ENCODE measurements at regions not wholly inside any gene's neighbourhood (a gene's known extent, or its start where the extent isn't known, plus 50 kb on each side); places are given as distances from the start of the nearest gene placed in this dataset.
A peak's percentile ranks its signal among the peaks of the same experiment; 100 is the strongest.

DNA sequence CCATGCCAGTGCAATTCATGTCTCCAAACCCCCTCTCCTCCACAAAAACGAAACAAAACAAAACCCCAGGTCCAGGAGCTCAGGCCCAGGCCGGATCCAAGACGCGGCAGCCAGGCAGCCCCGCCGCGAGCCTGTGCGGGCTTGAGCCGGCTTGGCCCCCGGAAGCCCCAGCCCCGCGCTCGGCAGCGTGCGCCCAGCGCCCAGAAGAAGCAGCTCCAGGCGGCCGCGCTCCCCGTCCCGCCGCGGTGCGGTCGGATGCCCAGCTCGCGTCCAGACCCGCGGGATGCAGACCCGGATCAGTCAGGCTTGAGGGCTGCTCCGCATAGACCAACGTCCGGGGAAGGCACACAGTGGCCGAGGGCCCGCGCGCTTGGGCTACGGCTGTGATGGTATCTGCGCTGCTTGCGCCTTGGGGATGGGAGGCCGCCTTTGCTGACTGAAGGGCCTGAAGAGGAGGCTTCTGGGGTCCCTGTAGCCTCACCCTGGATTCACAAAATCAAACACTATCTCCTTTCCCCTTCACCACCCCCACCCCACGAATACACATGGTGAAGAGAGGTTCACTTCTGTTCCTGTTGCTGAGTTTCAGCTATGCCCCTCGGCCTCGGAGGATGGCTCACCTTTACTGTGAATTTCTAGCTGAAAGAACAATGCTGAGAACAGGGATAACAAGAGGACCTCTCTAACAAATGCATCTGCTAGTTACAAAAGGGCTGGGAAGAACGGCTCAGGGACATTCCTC is 79.9 kb upstream of the EN2 start:
- ChIA-PET POLR2A (no interaction called here), CTCF (interaction anchor here (1.1 to 1.6 kb wide), 4 partner anchors 10 to 390 kb away, joined by 3 to 7 read pairs (median 6); no protein-coding TSS in a partner anchor)
- TF ChIP-seq, protein P1, sequence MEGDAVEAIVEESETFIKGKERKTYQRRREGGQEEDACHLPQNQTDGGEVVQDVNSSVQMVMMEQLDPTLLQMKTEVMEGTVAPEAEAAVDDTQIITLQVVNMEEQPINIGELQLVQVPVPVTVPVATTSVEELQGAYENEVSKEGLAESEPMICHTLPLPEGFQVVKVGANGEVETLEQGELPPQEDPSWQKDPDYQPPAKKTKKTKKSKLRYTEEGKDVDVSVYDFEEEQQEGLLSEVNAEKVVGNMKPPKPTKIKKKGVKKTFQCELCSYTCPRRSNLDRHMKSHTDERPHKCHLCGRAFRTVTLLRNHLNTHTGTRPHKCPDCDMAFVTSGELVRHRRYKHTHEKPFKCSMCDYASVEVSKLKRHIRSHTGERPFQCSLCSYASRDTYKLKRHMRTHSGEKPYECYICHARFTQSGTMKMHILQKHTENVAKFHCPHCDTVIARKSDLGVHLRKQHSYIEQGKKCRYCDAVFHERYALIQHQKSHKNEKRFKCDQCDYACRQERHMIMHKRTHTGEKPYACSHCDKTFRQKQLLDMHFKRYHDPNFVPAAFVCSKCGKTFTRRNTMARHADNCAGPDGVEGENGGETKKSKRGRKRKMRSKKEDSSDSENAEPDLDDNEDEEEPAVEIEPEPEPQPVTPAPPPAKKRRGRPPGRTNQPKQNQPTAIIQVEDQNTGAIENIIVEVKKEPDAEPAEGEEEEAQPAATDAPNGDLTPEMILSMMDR (IDR thresholded peaks at IDR 0.05; ENCODE audit: control extremely low read depth, extremely low read depth, low read depth, missing control alignments) = no peak
- DNase-seq (ENCODE audit: extremely low spot score) = no peak

DNA sequence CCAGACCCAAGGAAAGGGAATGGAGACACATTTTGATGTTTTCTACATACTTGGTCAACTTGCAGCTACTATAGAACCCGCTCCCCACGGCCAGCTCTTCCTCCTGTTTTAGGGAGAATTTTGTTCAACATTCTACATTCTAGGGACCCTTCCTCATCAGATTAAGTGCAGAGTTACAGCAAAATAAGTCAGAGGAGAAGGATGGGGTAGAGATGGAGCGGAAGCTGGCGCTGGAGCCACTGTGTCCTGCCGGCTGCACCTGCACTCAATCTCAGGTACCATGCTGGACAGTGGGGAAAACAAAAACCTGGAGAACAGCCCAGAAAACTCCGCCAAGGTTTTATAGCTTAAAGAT is 79.4 kb upstream of the EN2 start:
- no peak for DNase-seq (ENCODE audit: extremely low spot score)
- TF ChIP-seq, protein P1 (IDR thresholded peaks at IDR 0.05; ENCODE audit: control extremely low read depth, extremely low read depth, low read depth, missing control alignments) = no peak
- ChIA-PET POLR2A (no interaction called here), CTCF (interaction anchor here (1.2 to 1.6 kb wide), 3 partner anchors 9 to 389 kb away, joined by 5 to 7 read pairs (median 7); no protein-coding TSS in a partner anchor)

DNA sequence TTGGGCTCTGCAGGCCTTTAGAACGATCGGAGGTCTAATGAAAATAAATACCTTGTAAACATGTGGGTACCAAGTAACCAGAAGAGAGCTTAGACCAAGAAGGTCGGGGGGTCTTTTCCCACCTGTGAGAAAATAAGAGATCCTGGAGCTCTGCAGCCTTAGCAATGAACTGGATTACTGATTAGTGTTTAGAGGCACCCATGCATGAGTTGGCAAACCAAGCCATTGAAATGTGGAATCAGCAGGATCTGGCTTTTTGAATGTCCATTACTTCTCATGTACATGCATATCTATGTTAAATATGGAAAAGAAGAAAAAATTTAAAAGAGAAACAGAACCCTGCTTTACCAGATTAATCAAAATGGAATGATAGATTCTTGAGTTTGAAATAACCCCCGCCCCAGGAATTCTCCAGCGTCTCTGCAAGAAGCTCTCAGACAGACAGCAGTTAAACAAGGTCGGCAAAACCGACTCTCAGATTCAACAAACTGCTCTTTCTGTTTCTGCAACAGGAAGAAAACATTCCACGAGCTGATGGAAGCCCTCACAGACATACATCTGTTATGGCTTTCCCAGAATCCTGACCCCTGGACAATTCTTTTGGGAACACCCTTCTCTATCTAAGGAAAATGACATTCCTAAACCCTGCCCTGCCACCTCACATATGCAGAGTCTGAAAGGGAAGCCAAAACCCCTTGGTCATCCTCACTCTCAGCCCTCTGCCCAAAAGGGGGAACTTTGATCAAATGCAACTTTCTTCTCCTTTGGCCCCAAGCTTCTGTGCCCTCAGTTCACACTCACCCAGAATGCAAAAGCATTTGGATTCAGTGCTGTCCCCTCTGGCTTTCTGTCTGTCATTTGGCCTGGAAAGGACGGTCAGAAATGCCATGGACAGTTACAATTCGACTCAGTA is 78.7 kb upstream of the EN2 start:
- ChIA-PET CTCF (interaction anchor here (0.5 to 2.8 kb wide), 18 partner anchors 8 to 452 kb away, joined by 3 to 15 read pairs (median 4); no protein-coding TSS in a partner anchor), POLR2A (no interaction called here)
- no peak for DNase-seq (ENCODE audit: extremely low spot score)
- TF ChIP-seq, protein P1 (IDR thresholded peaks at IDR 0.05; ENCODE audit: control extremely low read depth, extremely low read depth, low read depth, missing control alignments) = no peak

DNA sequence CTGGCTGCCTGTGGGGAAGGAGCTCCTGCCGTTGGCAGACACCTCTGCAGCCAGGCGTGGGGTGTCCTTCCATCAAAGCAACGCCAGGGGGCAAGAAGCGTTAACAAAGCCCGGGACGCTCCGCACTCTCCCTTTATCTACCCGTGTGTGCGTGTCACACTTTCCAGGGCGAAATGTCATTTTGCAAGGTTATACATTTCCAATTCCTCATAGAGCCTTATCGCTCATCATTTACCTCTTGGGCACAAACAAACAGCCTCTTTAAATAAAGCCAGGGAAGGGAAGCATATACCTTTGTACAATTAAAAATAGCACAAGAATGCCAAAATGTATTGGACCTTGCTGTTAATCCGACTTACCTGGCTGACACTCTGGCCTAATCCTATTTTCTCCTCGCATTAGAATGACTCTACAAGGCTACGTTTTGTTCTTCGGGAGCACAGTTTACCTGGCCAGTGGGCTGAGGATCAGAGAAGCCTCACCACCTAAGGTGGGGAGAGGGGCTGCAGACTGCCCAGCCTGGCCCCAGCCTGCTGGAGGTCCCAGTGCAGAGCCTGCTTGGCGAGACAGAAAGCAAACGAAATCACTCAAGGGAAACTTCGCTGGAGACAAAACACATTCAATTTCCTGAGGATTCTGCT is 77.6 kb upstream of the EN2 start:
- CTCF ChIA-PET = interaction anchor here (0.5 to 2.8 kb wide), 17 partner anchors 8 to 453 kb away, joined by 3 to 15 read pairs (median 4); no protein-coding TSS in a partner anchor
- peak; percentile 82 for DNase-seq (ENCODE audit: extremely low spot score)
- TF ChIP-seq, protein P1 (IDR thresholded peaks at IDR 0.05; ENCODE audit: control extremely low read depth, extremely low read depth, low read depth, missing control alignments) = peak; percentile 57
- POLR2A ChIA-PET = no interaction called here

DNA sequence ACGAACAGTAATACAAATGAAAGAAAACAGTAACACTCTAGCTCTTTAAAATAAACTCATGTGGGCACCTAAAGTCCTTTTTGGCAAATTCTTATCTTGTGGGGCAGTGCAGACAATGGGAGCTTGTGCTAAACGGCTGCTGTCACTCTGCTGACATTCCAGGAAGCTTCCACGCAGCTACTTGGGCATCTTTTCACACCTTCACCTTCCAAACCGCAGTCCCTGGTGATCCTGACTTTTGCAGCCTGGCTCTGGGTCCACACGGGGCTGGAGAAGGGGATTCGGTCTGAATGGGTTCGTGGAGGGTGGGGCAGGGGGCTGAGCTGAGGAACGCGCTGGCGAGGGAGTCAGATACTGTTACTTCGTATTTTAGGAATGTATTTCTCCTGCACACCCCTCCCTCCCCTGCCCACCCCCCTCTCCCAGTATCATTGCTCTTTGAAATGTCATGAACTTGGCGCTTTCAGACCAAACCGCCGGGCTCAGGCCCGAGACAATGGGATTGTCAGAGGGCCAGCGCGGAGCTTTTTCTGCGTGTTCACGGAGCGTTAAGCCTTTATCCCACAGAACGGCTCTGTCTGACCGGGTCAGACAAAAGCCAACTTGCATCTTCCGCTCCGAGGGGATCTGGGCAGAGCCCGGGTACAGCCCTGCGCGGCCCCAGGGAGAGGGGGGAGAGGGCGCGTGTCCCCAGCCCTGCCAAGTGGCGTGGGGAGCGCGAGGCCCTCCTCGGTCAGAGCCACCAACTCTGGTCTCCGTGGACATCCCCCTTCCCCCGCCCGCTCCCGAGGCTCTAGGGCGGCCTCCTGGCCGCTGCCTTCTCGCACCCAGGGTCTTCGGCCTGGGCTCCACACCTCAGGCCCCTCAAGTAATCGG is 76.7 kb upstream of the EN2 start:
- ChIA-PET CTCF (interaction anchor here (0.8 to 2.8 kb wide), 6 partner anchors 16 to 167 kb away, joined by 3 to 15 read pairs (median 4); no protein-coding TSS in a partner anchor), POLR2A (no interaction called here)
- TF ChIP-seq, protein P1 (IDR thresholded peaks at IDR 0.05; ENCODE audit: control extremely low read depth, extremely low read depth, low read depth, missing control alignments) = no peak
- no peak for DNase-seq (ENCODE audit: extremely low spot score)

Measured in GM10248 (cell line).